Hepatocyte (in vitro differentiated cells): ENCODE measurements at regions not wholly inside any gene's neighbourhood (a gene's known extent, or its start where the extent isn't known, plus 50 kb on each side); places are given as distances from the start of the nearest gene placed in this dataset.

Experiments
- CTCF ChIP-seq: fragments of 200-600 bp; sonication (generic); IDR thresholded peaks from 2 replicates; pipeline ENCODE4 v1.5.1; 2016; ENCODE audit warnings: antibody characterized with exemption, mild to moderate bottlenecking; ENCODE audit not compliant: poor library complexity
- EZH2phosphoT487 ChIP-seq: fragments of 200-600 bp; sonication (generic); IDR thresholded peaks from one replicate; pipeline ENCODE4 v1.6.1; 2018; ENCODE audit warnings: antibody characterized with exemption, mild to moderate bottlenecking, low read depth, moderate library complexity; ENCODE audit not compliant: unreplicated experiment, severe bottlenecking

- TF ChIP-seq EZH2phosphoT487 = no peak
- peak; percentile 10 for TF ChIP-seq CTCF
These were observed 657.6 kb downstream of the LMO4 start for GRCh38 chr1:87986130-87986866.
